Left lung (tissue), 4 donors: ENCODE measurements at regions not wholly inside any gene's neighbourhood (a gene's known extent, or its start where the extent isn't known, plus 50 kb on each side); places are given as distances from the start of the nearest gene placed in this dataset.
A peak's percentile ranks its signal among the peaks of the same experiment; 100 is the strongest.

Experiments
- ATAC-seq: fragments of 200-7000 bp; cut with Tn5 transposase; one replicate; pipeline ENCODE4 v1.9.1; 2020; ENCODE audit warnings: moderate library complexity
- DNase-seq, 4 donors: peaks; one replicate each; pipeline ENCODE4 v3.0.0-alpha.2; 2013 to 2020
- H3K27ac ChIP-seq, 2 donors: fragments of 200-600 bp; sonication (generic) in 1 of 2; one replicate each; pipeline versions ENCODE4 v1.5.0 to v1.8.0; 2020 to 2021
- H3K27me3 ChIP-seq, 2 donors: fragments of 200-600 bp; sonication (generic) in 1 of 2; one replicate each; pipeline versions ENCODE4 v1.5.0 to v1.8.0; 2020 to 2021
- H3K36me3 ChIP-seq, 2 donors: fragments of 200-600 bp; sonication (generic) in 1 of 2; one replicate each; pipeline versions ENCODE4 v1.5.0 to v1.8.0; 2020 to 2021
- H3K4me1 ChIP-seq, 2 donors: fragments of 200-600 bp; one replicate each; pipeline ENCODE4 v1.8.0; 2021
- H3K4me3 ChIP-seq, 2 donors: fragments of 200-600 bp; sonication (generic) in 1 of 2; one replicate each; pipeline versions ENCODE4 v1.5.0 to v1.8.0; 2020 to 2021; ENCODE audit warnings: mild to moderate bottlenecking in 1 of 2
- H3K9me3 ChIP-seq, 2 donors: fragments of 200-600 bp; sonication (generic) in 1 of 2; one replicate each; pipeline versions ENCODE4 v1.5.0 to v1.8.0; 2020 to 2021
- CTCF ChIP-seq, 2 donors: fragments of 200-600 bp; sonication (generic) in 1 of 2; IDR thresholded peaks; one replicate each; pipeline versions ENCODE4 v1.5.0 to v1.8.0; 2021; ENCODE audit warnings: antibody characterized with exemption in 2 of 2
- intact Hi-C, 2 donors: fragments of 100-400 bp; cut with DNase I; formaldehyde crosslinking; loops; one replicate each; pipeline versions ENCODE4 v1.11.2 to v1.14.2; 2022
- donor health status: DM: no; HTN: yes; CAD: no.
- donor health status: DM: no; HTN: no; CAD: no.

GRCh38 chr2:120440521-120441350 is 94.8 kb downstream of the INHBB start:
- no peak for TF ChIP-seq CTCF (IDR thresholded peaks at IDR 0.05)
- no peaks in the 10 kb centered on the region for H3K9me3 ChIP-seq
- no peaks in the 10 kb centered on the region for H3K36me3 ChIP-seq
- H3K4me3 ChIP-seq, result no peak overlapping the region
- intact Hi-C loops, result no loop called here
- H3K4me1 ChIP-seq, result peaks cover 3 to 11% of the 10 kb centered on the region in 2 donors
- no peak overlapping the region for H3K27ac ChIP-seq
- DNase-seq (no peak), ATAC-seq (no peak)
- peaks cover 18 to 64% of the 10 kb centered on the region in 2 donors for H3K27me3 ChIP-seq

DNA sequence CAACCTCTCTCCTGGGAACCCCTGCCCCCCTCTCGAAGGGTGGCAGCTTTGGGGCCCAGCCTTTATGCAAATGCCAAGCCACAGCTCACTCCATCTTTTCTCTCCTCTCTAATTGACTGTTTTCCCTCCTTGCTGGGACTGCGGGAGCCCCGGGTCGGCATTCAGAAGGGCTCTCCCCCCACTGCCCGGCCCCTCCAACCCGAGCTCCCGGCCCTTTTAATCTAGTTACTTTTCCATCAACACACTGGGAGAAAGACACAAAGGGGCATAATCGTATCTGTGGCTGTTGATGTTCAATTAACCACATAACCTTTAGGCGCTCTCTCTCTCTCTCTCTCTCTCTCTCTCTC is 95.4 kb downstream of the INHBB start:
- Histone ChIP-seq H3K4me1 (peaks cover 3 to 11% of the 10 kb centered on the region in 2 donors), H3K36me3 (no peaks in the 10 kb centered on the region), H3K27ac (no peak overlapping the region), H3K4me3 (no peak overlapping the region), H3K27me3 (peaks cover 18 to 64% of the 10 kb centered on the region in 2 donors), H3K9me3 (no peaks in the 10 kb centered on the region)
- ATAC-seq (no peak), DNase-seq (no peak)
- no peak for TF ChIP-seq CTCF (IDR thresholded peaks at IDR 0.05)
- intact Hi-C loops, result no loop called here

GRCh38 chr2:120441744-120442471 is 96.0 kb downstream of the INHBB start:
- TF ChIP-seq CTCF (IDR thresholded peaks at IDR 0.05), result no peak
- Histone ChIP-seq H3K4me3 (peak overlapping the region; percentile 13 to 27), H3K27ac (peak overlapping the region; percentile 10 to 45), H3K9me3 (no peaks in the 10 kb centered on the region), H3K4me1 (peaks cover 3 to 11% of the 10 kb centered on the region in 2 donors), H3K27me3 (peaks cover 18 to 64% of the 10 kb centered on the region in 2 donors), H3K36me3 (no peaks in the 10 kb centered on the region)
- DNase-seq (peak; percentile 25 to 87 (median 60)), ATAC-seq (peak; percentile 76)
- intact Hi-C loops, result no loop called here

DNA sequence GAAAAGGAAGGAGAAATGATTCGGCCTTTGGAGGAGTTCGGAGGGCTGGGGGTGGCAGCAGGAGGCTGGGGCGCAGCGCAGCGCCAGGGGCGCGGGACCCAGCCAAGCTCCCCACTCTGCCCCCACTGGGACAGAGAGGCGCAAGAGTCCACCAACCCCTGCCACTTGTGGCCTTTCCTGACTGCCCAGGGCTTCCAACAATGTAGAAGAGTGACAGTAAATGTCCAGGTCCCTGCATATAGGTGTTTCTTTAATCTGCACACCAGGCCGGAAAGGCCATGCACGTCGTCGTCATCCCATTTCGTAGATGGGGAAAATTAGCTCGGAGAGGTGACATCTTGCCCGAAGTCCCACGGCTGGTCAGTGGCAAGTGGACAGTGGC is 96.6 kb downstream of the INHBB start:
- TF ChIP-seq CTCF (IDR thresholded peaks at IDR 0.05), result no peak
- peaks cover 3 to 11% of the 10 kb centered on the region in 2 donors for H3K4me1 ChIP-seq
- ATAC-seq, result peak; percentile 50
- no peaks in the 10 kb centered on the region for H3K9me3 ChIP-seq
- no peaks in the 10 kb centered on the region for H3K36me3 ChIP-seq
- H3K4me3 ChIP-seq, result peak overlapping the region; percentile 13 to 27
- DNase-seq, result no peak
- intact Hi-C loops, result no loop called here
- peak overlapping the region; percentile 10 to 45 for H3K27ac ChIP-seq
- peaks cover 18 to 64% of the 10 kb centered on the region in 2 donors for H3K27me3 ChIP-seq

GRCh38 chr2:120442923-120443571 is 97.1 kb downstream of the INHBB start:
- DNase-seq (peak; percentile 15 to 93 (median 76)), ATAC-seq (peak; percentile 99)
- intact Hi-C loops, result no loop called here
- TF ChIP-seq CTCF (IDR thresholded peaks at IDR 0.05), result no peak
- Histone ChIP-seq H3K27ac (peak overlapping the region in 1 of 2 donors; percentile 10), H3K9me3 (no peaks in the 10 kb centered on the region), H3K27me3 (peaks cover 18 to 64% of the 10 kb centered on the region in 2 donors), H3K36me3 (no peaks in the 10 kb centered on the region), H3K4me1 (peaks cover 3 to 11% of the 10 kb centered on the region in 2 donors), H3K4me3 (peak overlapping the region; percentile 13 to 27)
